ENCODE measurements at regions not wholly inside any gene's neighbourhood (a gene's known extent, or its start where the extent isn't known, plus 50 kb on each side); places are given as distances from the start of the nearest gene placed in this dataset.

GRCh38 chr4:189046642-189047041 lies 894.0 kb upstream of the FRG1 start:
- TF ChIP-seq KLF10 (tag by site-specific recombination; IDR thresholded peaks at IDR 0.05), result no peak
- no peak for TF ChIP-seq CTCF (tag by site-specific recombination; IDR thresholded peaks at IDR 0.05)
- TF ChIP-seq ZBTB8A (tag by site-specific recombination; IDR thresholded peaks at IDR 0.05), result no peak
- no peak for TF ChIP-seq KLF9 (tag by site-specific recombination; IDR thresholded peaks at IDR 0.05; ENCODE audit: low read depth)
- no peak for TF ChIP-seq ZNF391 (tag by site-specific recombination; IDR thresholded peaks at IDR 0.05; ENCODE audit: borderline replicate concordance, low read depth)
- no peak for TF ChIP-seq REST (tag by site-specific recombination; IDR thresholded peaks at IDR 0.05)
- no peak for TF ChIP-seq ZBTB21 (tag by site-specific recombination; IDR thresholded peaks at IDR 0.05)
- TF ChIP-seq ZBTB11 (tag by site-specific recombination; conservative IDR thresholded peaks at IDR 0.05; ENCODE audit: low read depth), result no peak
- no peak for TF ChIP-seq TCF7L2 (IDR thresholded peaks at IDR 0.05; ENCODE audit: borderline replicate concordance, low read depth, low read length)
- no peak for TF ChIP-seq TSHZ1 (tag by site-specific recombination; IDR thresholded peaks at IDR 0.05; ENCODE audit: borderline replicate concordance)
- TF ChIP-seq PBX3 (CRISPR knock-in tag; IDR thresholded peaks at IDR 0.05), result no peak
- TF ChIP-seq ZNF350 (tag by site-specific recombination; IDR thresholded peaks at IDR 0.05), result no peak
- TF ChIP-seq PRDM2 (tag by site-specific recombination; IDR thresholded peaks at IDR 0.05; ENCODE audit: borderline replicate concordance), result no peak
- no peak for TF ChIP-seq PRDM4 (tag by site-specific recombination; IDR thresholded peaks at IDR 0.05)
